ENCODE measurements at regions not wholly inside any gene's neighbourhood (a gene's known extent, or its start where the extent isn't known, plus 50 kb on each side); places are given as distances from the start of the nearest gene placed in this dataset.

DNA sequence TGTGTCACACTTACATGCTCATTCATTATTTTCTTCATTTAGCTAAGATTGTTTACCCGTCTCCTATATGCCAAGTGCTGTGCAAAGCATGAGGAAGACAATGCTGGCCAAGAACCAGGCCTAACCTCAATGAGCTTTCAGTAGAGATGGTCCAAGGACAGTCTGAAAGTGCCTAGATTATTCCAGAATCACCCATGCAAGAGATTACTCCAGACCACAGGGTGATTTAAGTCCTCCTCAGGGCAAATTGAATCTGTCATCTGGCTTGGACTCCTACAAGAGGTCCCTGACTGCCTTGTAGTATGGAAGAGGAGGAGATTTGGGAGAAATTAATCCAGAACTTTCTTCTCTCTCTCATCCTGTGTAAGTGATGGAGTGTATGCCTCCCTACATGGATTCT lies 99.4 kb upstream of the NDP start:
- H3K36me3 ChIP-seq (ENCODE audit: control insufficient read depth, insufficient read depth, low read length) = no peaks in the 10 kb centered on the region
- H3K27me3 ChIP-seq (ENCODE audit: control insufficient read depth, insufficient read depth, low read length) = no peaks in the 10 kb centered on the region
- POLR2A ChIA-PET = no interaction called here
- TF ChIP-seq TCF7L2 (IDR thresholded peaks at IDR 0.05; ENCODE audit: low read depth, low read length) = no peak
- no peak for TF ChIP-seq POLR2AphosphoS5 (IDR thresholded peaks at IDR 0.05; ENCODE audit: low read depth, low read length)
- no peak for TF ChIP-seq SIN3A (IDR thresholded peaks at IDR 0.05; ENCODE audit: borderline replicate concordance, insufficient read depth, low read depth, low read length)
- TF ChIP-seq, protein P1, sequence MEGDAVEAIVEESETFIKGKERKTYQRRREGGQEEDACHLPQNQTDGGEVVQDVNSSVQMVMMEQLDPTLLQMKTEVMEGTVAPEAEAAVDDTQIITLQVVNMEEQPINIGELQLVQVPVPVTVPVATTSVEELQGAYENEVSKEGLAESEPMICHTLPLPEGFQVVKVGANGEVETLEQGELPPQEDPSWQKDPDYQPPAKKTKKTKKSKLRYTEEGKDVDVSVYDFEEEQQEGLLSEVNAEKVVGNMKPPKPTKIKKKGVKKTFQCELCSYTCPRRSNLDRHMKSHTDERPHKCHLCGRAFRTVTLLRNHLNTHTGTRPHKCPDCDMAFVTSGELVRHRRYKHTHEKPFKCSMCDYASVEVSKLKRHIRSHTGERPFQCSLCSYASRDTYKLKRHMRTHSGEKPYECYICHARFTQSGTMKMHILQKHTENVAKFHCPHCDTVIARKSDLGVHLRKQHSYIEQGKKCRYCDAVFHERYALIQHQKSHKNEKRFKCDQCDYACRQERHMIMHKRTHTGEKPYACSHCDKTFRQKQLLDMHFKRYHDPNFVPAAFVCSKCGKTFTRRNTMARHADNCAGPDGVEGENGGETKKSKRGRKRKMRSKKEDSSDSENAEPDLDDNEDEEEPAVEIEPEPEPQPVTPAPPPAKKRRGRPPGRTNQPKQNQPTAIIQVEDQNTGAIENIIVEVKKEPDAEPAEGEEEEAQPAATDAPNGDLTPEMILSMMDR (IDR thresholded peaks at IDR 0.05) = no peak
- no peak for TF ChIP-seq REST (IDR thresholded peaks at IDR 0.05; ENCODE audit: insufficient read depth in 1 of 2, low read depth in 2 of 2, low read length in 1 of 2)
- H3K4me1 ChIP-seq (ENCODE audit: control insufficient read depth, insufficient read depth, low read length) = no peaks in the 10 kb centered on the region
- no TSS peak for BruUV-seq (replicated peaks)
- no peak overlapping the region for H3K27ac ChIP-seq (ENCODE audit: low read length)
- DNase-seq (ENCODE audit: low read depth, low spot score) (no peak), ATAC-seq (no peak)
- intact Hi-C loops (cut with micrococcal nuclease; ENCODE audit: unreplicated experiment) = no loop called here
- H3K9me3 ChIP-seq (ENCODE audit: control insufficient read depth, insufficient read depth, low read depth, low read length) = no peaks in the 10 kb centered on the region
- in situ Hi-C loops (cut with HindIII; ENCODE audit: low pct_unique_long_range_greater_than_20kb, low sequenced_read_pairs) = no loop called here
- CTCF ChIA-PET = interaction anchor here (0.7 kb wide), 1 partner anchor 43 kb away, joined by 3 read pairs; no protein-coding TSS in a partner anchor
- H3K4me3 ChIP-seq (ENCODE audit: low read depth in 2 of 2, low read length in 2 of 2) = no peak overlapping the region

DNA sequence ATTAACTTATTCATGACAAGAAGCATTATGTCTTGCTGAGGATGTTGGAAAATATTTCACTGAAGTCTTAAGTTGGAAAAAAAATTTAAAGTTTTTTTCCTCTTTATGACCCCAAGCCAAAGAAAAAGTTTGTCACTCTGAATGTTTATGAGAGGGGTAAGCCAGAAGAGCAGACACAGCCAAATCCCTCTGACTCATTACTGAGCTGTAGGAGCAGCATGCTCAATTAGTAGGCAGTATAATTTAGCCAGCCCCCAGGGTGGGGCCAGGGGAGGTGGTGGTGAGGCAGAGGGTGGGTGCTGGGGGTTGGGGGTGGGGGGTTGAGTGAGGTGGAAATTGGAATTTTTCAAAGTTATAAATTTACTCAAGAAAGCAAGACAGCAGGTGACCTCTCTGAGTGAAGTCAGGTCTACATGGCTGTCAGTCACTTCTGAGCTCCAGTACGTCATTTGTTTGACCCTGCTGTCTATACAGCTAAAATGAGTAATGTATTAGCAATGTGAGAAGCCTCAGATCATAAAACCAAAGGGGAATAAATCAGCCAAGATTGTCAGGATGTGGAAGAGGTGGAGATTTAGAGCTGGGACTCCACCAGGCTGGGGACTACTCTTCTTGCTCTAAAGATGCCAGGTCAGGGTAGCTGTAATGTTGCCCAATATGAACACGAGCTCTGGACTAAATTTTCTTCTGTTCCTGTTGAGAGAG lies 98.8 kb upstream of the NDP start:
- Histone ChIP-seq H3K4me1 (ENCODE audit: control insufficient read depth, insufficient read depth, low read length) (no peaks in the 10 kb centered on the region), H3K36me3 (ENCODE audit: control insufficient read depth, insufficient read depth, low read length) (no peaks in the 10 kb centered on the region), H3K27ac (ENCODE audit: low read length) (no peak overlapping the region), H3K27me3 (ENCODE audit: control insufficient read depth, insufficient read depth, low read length) (no peaks in the 10 kb centered on the region), H3K9me3 (ENCODE audit: control insufficient read depth, insufficient read depth, low read depth, low read length) (no peaks in the 10 kb centered on the region), H3K4me3 (ENCODE audit: low read depth in 2 of 2, low read length in 2 of 2) (no peak overlapping the region)
- TF ChIP-seq, protein P1 (IDR thresholded peaks at IDR 0.05) = no peak
- TF ChIP-seq SIN3A (IDR thresholded peaks at IDR 0.05; ENCODE audit: borderline replicate concordance, insufficient read depth, low read depth, low read length) = no peak
- no peak for TF ChIP-seq POLR2AphosphoS5 (IDR thresholded peaks at IDR 0.05; ENCODE audit: low read depth, low read length)
- TF ChIP-seq TCF7L2 (IDR thresholded peaks at IDR 0.05; ENCODE audit: low read depth, low read length) = no peak
- TF ChIP-seq REST (IDR thresholded peaks at IDR 0.05; ENCODE audit: insufficient read depth in 1 of 2, low read depth in 2 of 2, low read length in 1 of 2) = no peak
- intact Hi-C loops (cut with micrococcal nuclease; ENCODE audit: unreplicated experiment) (no loop called here), in situ Hi-C loops (cut with HindIII; ENCODE audit: low pct_unique_long_range_greater_than_20kb, low sequenced_read_pairs) (no loop called here)
- DNase-seq (ENCODE audit: low read depth, low spot score) = no peak
- ChIA-PET POLR2A (no interaction called here), CTCF (interaction anchor here (0.7 kb wide), 1 partner anchor 43 kb away, joined by 3 read pairs; no protein-coding TSS in a partner anchor)
- ATAC-seq = no peak
- no TSS peak for BruUV-seq (replicated peaks)

All from Panc1 (cell line).